ENCODE measurements at regions not wholly inside any gene's neighbourhood (a gene's known extent, or its start where the extent isn't known, plus 50 kb on each side); places are given as distances from the start of the nearest gene placed in this dataset.

DNA sequence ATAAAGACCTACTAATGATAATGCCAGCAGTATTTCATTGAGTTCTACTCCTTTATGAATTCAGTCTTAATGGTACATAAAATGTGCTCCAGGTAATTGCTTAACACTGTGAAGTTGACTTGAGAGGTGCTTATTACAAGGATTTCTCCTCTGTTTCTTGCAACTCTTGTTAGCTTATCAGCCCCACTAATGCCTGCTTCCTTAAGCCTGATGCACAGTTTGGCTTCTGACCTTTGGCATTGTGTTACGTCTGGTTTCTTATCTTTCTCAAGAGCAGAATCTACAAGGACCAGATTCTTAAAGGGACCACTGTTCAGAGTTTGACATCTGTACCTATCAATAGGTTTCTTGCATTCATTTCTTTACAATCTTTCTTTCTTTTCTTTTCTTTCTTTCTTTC, 223.9 kb upstream of the CWC22 start:
- no peak for TF ChIP-seq POLR2A (IDR thresholded peaks at IDR 0.05)
- TF ChIP-seq, protein P1, sequence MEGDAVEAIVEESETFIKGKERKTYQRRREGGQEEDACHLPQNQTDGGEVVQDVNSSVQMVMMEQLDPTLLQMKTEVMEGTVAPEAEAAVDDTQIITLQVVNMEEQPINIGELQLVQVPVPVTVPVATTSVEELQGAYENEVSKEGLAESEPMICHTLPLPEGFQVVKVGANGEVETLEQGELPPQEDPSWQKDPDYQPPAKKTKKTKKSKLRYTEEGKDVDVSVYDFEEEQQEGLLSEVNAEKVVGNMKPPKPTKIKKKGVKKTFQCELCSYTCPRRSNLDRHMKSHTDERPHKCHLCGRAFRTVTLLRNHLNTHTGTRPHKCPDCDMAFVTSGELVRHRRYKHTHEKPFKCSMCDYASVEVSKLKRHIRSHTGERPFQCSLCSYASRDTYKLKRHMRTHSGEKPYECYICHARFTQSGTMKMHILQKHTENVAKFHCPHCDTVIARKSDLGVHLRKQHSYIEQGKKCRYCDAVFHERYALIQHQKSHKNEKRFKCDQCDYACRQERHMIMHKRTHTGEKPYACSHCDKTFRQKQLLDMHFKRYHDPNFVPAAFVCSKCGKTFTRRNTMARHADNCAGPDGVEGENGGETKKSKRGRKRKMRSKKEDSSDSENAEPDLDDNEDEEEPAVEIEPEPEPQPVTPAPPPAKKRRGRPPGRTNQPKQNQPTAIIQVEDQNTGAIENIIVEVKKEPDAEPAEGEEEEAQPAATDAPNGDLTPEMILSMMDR (IDR thresholded peaks at IDR 0.05) = no peak
